HepG2 (cell line): ENCODE measurements at regions not wholly inside any gene's neighbourhood (a gene's known extent, or its start where the extent isn't known, plus 50 kb on each side); places are given as distances from the start of the nearest gene placed in this dataset.

ENCODE experiments used
- BORCS8-MEF2B ChIP-seq: sonication (generic); formaldehyde crosslinking; IDR thresholded peaks from 2 replicates; pipeline ENCODE4 v1.8.0; 2022; ENCODE audit warnings: mild to moderate bottlenecking, missing genetic modification reagents
- HNF4G ChIP-seq, 2 experiments: sonication (generic) in 1 of 2; formaldehyde crosslinking in 1 of 2; IDR thresholded peaks; 2 replicates each; pipeline versions ENCODE4 v1.4.0 to v1.6.1; 2011 to 2020; ENCODE audit warnings: borderline replicate concordance in 2 of 2, low read depth in 2 of 2, mild to moderate bottlenecking in 2 of 2, low read length in 1 of 2, missing genetic modification reagents in 1 of 2, moderate library complexity in 1 of 2
- KMT2B ChIP-seq: IDR thresholded peaks from 2 replicates; pipeline ENCODE4 v1.6.1; 2016; ENCODE audit warnings: missing genetic modification reagents, missing compliant biosample characterization
- POLR2G ChIP-seq: fragments of 200-400 bp; formaldehyde crosslinking; IDR thresholded peaks from 2 replicates; pipeline ENCODE4 v1.6.1; 2018; ENCODE audit warnings: mild to moderate bottlenecking, low read depth, low read length, moderate library complexity
- RFXAP ChIP-seq: sonication (generic); formaldehyde crosslinking; IDR thresholded peaks from 2 replicates; pipeline ENCODE4 v1.4.0; 2020; ENCODE audit warnings: missing genetic modification reagents, borderline replicate concordance
- ZFP62 ChIP-seq: sonication (generic); formaldehyde crosslinking; IDR thresholded peaks from 2 replicates; pipeline ENCODE4 v1.4.0; 2020; ENCODE audit warnings: missing genetic modification reagents
- ZNF781 ChIP-seq: sonication (generic); formaldehyde crosslinking; IDR thresholded peaks from 2 replicates; pipeline ENCODE4 v1.5.1; 2020; ENCODE audit warnings: borderline replicate concordance, mild to moderate bottlenecking, missing genetic modification reagents; ENCODE audit errors: not compliant biosample characterization
- ZNF883 ChIP-seq: sonication (generic); formaldehyde crosslinking; IDR thresholded peaks from 2 replicates; pipeline ENCODE4 v1.5.1; 2020; ENCODE audit warnings: mild to moderate bottlenecking, missing genetic modification reagents; ENCODE audit errors: not compliant biosample characterization
- TF ChIP-seq, protein P1 (sequence below): sonication (generic); formaldehyde crosslinking; IDR thresholded peaks from 2 replicates; pipeline ENCODE4 v1.4.0; 2020; ENCODE audit warnings: missing genetic modification reagents

DNA sequence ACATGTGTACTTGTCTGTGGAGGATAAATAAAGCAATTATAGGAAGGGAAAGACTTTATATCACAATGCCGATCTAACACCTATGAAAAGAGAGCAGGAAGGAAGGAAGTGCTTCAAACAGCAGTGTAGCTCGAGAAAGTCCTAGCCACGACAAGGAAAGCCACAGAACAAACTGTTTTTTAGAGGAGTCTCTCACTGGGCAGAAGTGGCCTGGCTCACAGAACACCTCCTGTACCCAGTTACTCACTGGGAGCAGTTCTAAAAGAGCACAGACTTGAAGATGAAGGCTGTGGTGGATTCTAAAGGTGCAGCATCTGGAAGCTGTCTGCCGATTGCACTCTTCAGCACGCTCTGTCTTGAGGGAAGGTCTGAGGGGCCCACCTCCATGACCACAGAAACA lies 248.8 kb upstream of the ATP11B start (continued):
- TF ChIP-seq, protein P1, sequence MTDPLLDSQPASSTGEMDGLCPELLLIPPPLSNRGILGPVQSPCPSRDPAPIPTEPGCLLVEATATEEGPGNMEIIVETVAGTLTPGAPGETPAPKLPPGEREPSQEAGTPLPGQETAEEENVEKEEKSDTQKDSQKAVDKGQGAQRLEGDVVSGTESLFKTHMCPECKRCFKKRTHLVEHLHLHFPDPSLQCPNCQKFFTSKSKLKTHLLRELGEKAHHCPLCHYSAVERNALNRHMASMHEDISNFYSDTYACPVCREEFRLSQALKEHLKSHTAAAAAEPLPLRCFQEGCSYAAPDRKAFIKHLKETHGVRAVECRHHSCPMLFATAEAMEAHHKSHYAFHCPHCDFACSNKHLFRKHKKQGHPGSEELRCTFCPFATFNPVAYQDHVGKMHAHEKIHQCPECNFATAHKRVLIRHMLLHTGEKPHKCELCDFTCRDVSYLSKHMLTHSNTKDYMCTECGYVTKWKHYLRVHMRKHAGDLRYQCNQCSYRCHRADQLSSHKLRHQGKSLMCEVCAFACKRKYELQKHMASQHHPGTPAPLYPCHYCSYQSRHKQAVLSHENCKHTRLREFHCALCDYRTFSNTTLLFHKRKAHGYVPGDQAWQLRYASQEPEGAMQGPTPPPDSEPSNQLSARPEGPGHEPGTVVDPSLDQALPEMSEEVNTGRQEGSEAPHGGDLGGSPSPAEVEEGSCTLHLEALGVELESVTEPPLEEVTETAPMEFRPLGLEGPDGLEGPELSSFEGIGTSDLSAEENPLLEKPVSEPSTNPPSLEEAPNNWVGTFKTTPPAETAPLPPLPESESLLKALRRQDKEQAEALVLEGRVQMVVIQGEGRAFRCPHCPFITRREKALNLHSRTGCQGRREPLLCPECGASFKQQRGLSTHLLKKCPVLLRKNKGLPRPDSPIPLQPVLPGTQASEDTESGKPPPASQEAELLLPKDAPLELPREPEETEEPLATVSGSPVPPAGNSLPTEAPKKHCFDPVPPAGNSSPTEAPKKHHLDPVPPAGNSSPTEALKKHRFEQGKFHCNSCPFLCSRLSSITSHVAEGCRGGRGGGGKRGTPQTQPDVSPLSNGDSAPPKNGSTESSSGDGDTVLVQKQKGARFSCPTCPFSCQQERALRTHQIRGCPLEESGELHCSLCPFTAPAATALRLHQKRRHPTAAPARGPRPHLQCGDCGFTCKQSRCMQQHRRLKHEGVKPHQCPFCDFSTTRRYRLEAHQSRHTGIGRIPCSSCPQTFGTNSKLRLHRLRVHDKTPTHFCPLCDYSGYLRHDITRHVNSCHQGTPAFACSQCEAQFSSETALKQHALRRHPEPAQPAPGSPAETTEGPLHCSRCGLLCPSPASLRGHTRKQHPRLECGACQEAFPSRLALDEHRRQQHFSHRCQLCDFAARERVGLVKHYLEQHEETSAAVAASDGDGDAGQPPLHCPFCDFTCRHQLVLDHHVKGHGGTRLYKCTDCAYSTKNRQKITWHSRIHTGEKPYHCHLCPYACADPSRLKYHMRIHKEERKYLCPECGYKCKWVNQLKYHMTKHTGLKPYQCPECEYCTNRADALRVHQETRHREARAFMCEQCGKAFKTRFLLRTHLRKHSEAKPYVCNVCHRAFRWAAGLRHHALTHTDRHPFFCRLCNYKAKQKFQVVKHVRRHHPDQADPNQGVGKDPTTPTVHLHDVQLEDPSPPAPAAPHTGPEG, result no peak
- TF ChIP-seq ZFP62 (CRISPR knock-in tag) (no peak), ZNF883 (no peak), RFXAP (no peak), BORCS8-MEF2B (CRISPR knock-in tag) (no peak), ZNF781 (CRISPR knock-in tag) (no peak), POLR2G (no peak), KMT2B (CRISPR knock-in tag) (no peak), HNF4G (IDR thresholded peaks at IDR 0.05; ENCODE audit: borderline replicate concordance, low read depth, low read length) (no peak), HNF4G (CRISPR knock-in tag; IDR thresholded peaks at IDR 0.05; ENCODE audit: borderline replicate concordance, low read depth) (no peak)
